Fibroblast of lung (primary cell): ENCODE measurements at regions not wholly inside any gene's neighbourhood (a gene's known extent, or its start where the extent isn't known, plus 50 kb on each side); places are given as distances from the start of the nearest gene placed in this dataset.

Source experiments
- CTCF ChIP-seq, 2 donors: IDR thresholded peaks in 1 of 2; conservative IDR thresholded peaks in 1 of 2; 1 replicate in 1 of 2; 2 replicates in 1 of 2; pipeline ENCODE4 v1.5.1; 2011 to 2012; ENCODE audit warnings: low read length in 2 of 2, control low read depth in 1 of 2, inconsistent platforms in 1 of 2, low read depth in 1 of 2, mild to moderate bottlenecking in 1 of 2
- EZH2 ChIP-seq: IDR thresholded peaks from 2 replicates; pipeline ENCODE4 v1.5.1; 2012; ENCODE audit warnings: low read length, control low read depth, mild to moderate bottlenecking; ENCODE audit errors: missing control alignments

GRCh38 chr5:98474216-98474615, 299.2 kb upstream of the RGMB start:
- TF ChIP-seq CTCF (conservative IDR thresholded peaks at IDR 0.05 in 1 of 2, IDR thresholded peaks at IDR 0.05 in 1 of 2; ENCODE audit: low read depth in 1 of 2, low read length in 2 of 2) (no peak), EZH2 (no peak)
